ENCODE measurements at regions not wholly inside any gene's neighbourhood (a gene's known extent, or its start where the extent isn't known, plus 50 kb on each side); places are given as distances from the start of the nearest gene placed in this dataset.

- TF ChIP-seq EZH2 (IDR thresholded peaks at IDR 0.05; ENCODE audit: borderline replicate concordance, low read length) = no peak
- TF ChIP-seq, protein P1, sequence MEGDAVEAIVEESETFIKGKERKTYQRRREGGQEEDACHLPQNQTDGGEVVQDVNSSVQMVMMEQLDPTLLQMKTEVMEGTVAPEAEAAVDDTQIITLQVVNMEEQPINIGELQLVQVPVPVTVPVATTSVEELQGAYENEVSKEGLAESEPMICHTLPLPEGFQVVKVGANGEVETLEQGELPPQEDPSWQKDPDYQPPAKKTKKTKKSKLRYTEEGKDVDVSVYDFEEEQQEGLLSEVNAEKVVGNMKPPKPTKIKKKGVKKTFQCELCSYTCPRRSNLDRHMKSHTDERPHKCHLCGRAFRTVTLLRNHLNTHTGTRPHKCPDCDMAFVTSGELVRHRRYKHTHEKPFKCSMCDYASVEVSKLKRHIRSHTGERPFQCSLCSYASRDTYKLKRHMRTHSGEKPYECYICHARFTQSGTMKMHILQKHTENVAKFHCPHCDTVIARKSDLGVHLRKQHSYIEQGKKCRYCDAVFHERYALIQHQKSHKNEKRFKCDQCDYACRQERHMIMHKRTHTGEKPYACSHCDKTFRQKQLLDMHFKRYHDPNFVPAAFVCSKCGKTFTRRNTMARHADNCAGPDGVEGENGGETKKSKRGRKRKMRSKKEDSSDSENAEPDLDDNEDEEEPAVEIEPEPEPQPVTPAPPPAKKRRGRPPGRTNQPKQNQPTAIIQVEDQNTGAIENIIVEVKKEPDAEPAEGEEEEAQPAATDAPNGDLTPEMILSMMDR (conservative IDR thresholded peaks at IDR 0.05 in 1 of 2, IDR thresholded peaks at IDR 0.05 in 1 of 2; ENCODE audit: extremely low read depth in 1 of 2, insufficient read depth in 1 of 2, low read depth in 1 of 2, low read length in 2 of 2) = no peak
Measured at GRCh38 chr2:150178591-150178990, 308.9 kb downstream of the RND3 start.
